K562 (cell line): ENCODE measurements at regions not wholly inside any gene's neighbourhood (a gene's known extent, or its start where the extent isn't known, plus 50 kb on each side); places are given as distances from the start of the nearest gene placed in this dataset.

Experiments used
- HNRNPK ChIP-seq: fragments of 200-400 bp; formaldehyde crosslinking; IDR thresholded peaks from one replicate; pipeline ENCODE4 v1.6.1; 2018; ENCODE audit warnings: mild to moderate bottlenecking, low read depth, low read length; ENCODE audit not compliant: poor library complexity, severe bottlenecking
- MCM3 ChIP-seq: fragments of 450-650 bp; IDR thresholded peaks from 2 replicates; pipeline ENCODE4 v1.6.1; 2016
- NR4A1 ChIP-seq, 2 experiments: fragments of 250-450 bp in 1 of 2; fragments of 450-650 bp in 1 of 2; sonication (Bioruptor Pico) in 1 of 2; IDR thresholded peaks; 2 replicates each; pipeline versions ENCODE4 v1.4.0 to v1.6.1; 2016 to 2020; ENCODE audit warnings: mild to moderate bottlenecking in 2 of 2, missing compliant biosample characterization in 1 of 2, missing genetic modification characterization in 1 of 2, moderate library complexity in 1 of 2
- POLR2AphosphoS5 ChIP-seq: IDR thresholded peaks from 2 replicates; pipeline ENCODE4 v1.6.1; 2011; ENCODE audit warnings: mild to moderate bottlenecking, low read depth, low read length, moderate library complexity; ENCODE audit not compliant: control insufficient read depth, insufficient read depth
- RBM25 ChIP-seq: fragments of 200-400 bp; formaldehyde crosslinking; IDR thresholded peaks from 2 replicates; pipeline ENCODE4 v1.6.1; 2018; ENCODE audit warnings: low read length, low read depth, moderate library complexity; ENCODE audit not compliant: severe bottlenecking
- ZFP36 ChIP-seq: fragments of 150-350 bp; IDR thresholded peaks from 2 replicates; pipeline ENCODE4 v1.6.1; 2018; ENCODE audit warnings: low read length, low read depth; ENCODE audit not compliant: partially characterized antibody
- ZNF740 ChIP-seq, 3 experiments: fragments of 200-800 bp in 1 of 3; sonication (Bioruptor generic) in 1 of 3; sonication (generic) in 1 of 3; formaldehyde crosslinking in 1 of 3; IDR thresholded peaks; 2 replicates each; pipeline versions ENCODE4 v1.6.1 to v1.8.0; 2016 to 2022; ENCODE audit warnings: mild to moderate bottlenecking in 2 of 3, missing compliant biosample characterization in 2 of 3, missing genetic modification characterization in 2 of 3, missing genetic modification reagents in 1 of 3
- TF ChIP-seq, protein P1 (sequence below), 2 experiments: fragments of 450-650 bp; IDR thresholded peaks; 2 replicates each; pipeline ENCODE4 v1.6.1; 2016

DNA sequence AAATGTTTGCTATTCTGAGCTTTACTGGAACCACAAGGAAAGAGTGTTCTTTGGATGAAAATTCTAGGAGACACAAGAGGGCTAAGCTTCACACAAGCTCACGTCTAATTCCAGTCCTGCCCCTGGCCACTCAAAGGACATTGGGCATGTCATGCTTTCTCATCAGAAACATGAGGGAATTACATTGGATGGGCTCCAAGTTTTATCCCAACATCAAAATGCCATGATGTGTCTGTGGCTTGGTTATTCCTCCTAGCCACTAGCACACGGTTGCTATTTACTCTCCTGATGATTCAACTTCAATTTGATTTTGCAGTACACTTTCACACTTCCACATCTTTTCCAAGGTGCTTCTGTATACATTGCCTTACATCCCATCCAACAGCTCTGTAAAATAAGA lies 149.6 kb upstream of the FAM9B start:
- TF ChIP-seq POLR2AphosphoS5 (no peak), NR4A1 (CRISPR knock-in tag; IDR thresholded peaks at IDR 0.05) (no peak), NR4A1 (tag; IDR thresholded peaks at IDR 0.05) (no peak), RBM25 (no peak), HNRNPK (no peak), ZFP36 (no peak), MCM3 (no peak), ZNF740 (CRISPR knock-in tag; IDR thresholded peaks at IDR 0.05) (no peak), ZNF740 (tag; IDR thresholded peaks at IDR 0.05) (no peak)
- TF ChIP-seq, protein P1, sequence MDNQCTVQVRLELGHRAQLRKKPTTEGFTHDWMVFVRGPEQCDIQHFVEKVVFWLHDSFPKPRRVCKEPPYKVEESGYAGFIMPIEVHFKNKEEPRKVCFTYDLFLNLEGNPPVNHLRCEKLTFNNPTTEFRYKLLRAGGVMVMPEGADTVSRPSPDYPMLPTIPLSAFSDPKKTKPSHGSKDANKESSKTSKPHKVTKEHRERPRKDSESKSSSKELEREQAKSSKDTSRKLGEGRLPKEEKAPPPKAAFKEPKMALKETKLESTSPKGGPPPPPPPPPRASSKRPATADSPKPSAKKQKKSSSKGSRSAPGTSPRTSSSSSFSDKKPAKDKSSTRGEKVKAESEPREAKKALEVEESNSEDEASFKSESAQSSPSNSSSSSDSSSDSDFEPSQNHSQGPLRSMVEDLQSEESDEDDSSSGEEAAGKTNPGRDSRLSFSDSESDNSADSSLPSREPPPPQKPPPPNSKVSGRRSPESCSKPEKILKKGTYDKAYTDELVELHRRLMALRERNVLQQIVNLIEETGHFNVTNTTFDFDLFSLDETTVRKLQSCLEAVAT (IDR thresholded peaks at IDR 0.05): no peak
